GM19467 (cell line): ENCODE measurements at regions not wholly inside any gene's neighbourhood (a gene's known extent, or its start where the extent isn't known, plus 50 kb on each side); places are given as distances from the start of the nearest gene placed in this dataset.

Experiments
- ATAC-seq: cut with Tn5 transposase; IDR thresholded peaks from one replicate; pipeline ENCODE4 v1.9.1; 2021; ENCODE audit warnings: mild to moderate bottlenecking, moderate library complexity; ENCODE audit not compliant: unreplicated experiment

GRCh38 chr21:16563795-16564194 lies 834.0 kb downstream of the USP25 start:
- ATAC-seq, result no peak

- no peak for ATAC-seq
These were observed 838.5 kb downstream of the USP25 start for GRCh38 chr21:16568244-16568643.

- no peak for ATAC-seq
These were observed 838.9 kb downstream of the USP25 start for GRCh38 chr21:16568661-16569060.

GRCh38 chr21:16569679-16570078 lies 839.9 kb downstream of the USP25 start:
- no peak for ATAC-seq

GRCh38 chr21:16570171-16570570 lies 840.4 kb downstream of the USP25 start:
- no peak for ATAC-seq

GRCh38 chr21:16570856-16571255 lies 841.1 kb downstream of the USP25 start:
- ATAC-seq, result no peak

GRCh38 chr21:16571594-16571993 lies 841.8 kb downstream of the USP25 start:
- no peak for ATAC-seq

GRCh38 chr21:16572032-16572431 lies 842.2 kb downstream of the USP25 start:
- no peak for ATAC-seq

GRCh38 chr21:16573578-16573977 lies 843.8 kb downstream of the USP25 start:
- ATAC-seq, result no peak

- ATAC-seq, result no peak
These were observed 848.2 kb downstream of the USP25 start for GRCh38 chr21:16577975-16578374.

GRCh38 chr21:16578912-16579311 lies 849.1 kb downstream of the USP25 start:
- ATAC-seq, result no peak

- no peak for ATAC-seq
These were observed 849.8 kb downstream of the USP25 start for GRCh38 chr21:16579538-16579937.

- ATAC-seq, result no peak
These were observed 850.9 kb downstream of the USP25 start for GRCh38 chr21:16580661-16581060.

- no peak for ATAC-seq
These were observed 853.8 kb downstream of the USP25 start for GRCh38 chr21:16583556-16583955.

- ATAC-seq, result no peak
These were observed 855.0 kb downstream of the USP25 start for GRCh38 chr21:16584756-16585155.

GRCh38 chr21:16585896-16586295 lies 856.1 kb downstream of the USP25 start:
- no peak for ATAC-seq

GRCh38 chr21:16587141-16587581 lies 857.4 kb downstream of the USP25 start:
- ATAC-seq, result no peak

- ATAC-seq, result no peak
These were observed 858.0 kb downstream of the USP25 start for GRCh38 chr21:16587681-16588375.

- no peak for ATAC-seq
These were observed 858.7 kb downstream of the USP25 start for GRCh38 chr21:16588433-16588860.

- ATAC-seq, result no peak
These were observed 859.5 kb downstream of the USP25 start for GRCh38 chr21:16589006-16589898.

- no peak for ATAC-seq
These were observed 860.4 kb downstream of the USP25 start for GRCh38 chr21:16590186-16590585.
